GM23338 (cell line): ENCODE measurements at regions not wholly inside any gene's neighbourhood (a gene's known extent, or its start where the extent isn't known, plus 50 kb on each side); places are given as distances from the start of the nearest gene placed in this dataset.

Experiments used
- ATAC-seq: fragments of 200-7000 bp; cut with Tn5 transposase; 3 replicates; pipeline ENCODE4 v1.9.1; 2020
- DNase-seq: peaks from one replicate; pipeline ENCODE4 v3.0.0-alpha.2; 2015; ENCODE audit warnings: low spot score
- H2AFZ ChIP-seq: fragments of 200-600 bp; sonication (generic); 2 replicates; pipeline ENCODE4 v1.8.0; 2016; ENCODE audit warnings: antibody characterized with exemption, mild to moderate bottlenecking, moderate library complexity
- H3F3A ChIP-seq: fragments of 200-600 bp; sonication (generic); replicated peaks from 2 replicates; pipeline ENCODE4 v1.8.0; 2017; ENCODE audit warnings: antibody characterized with exemption, mixed run types, low read depth
- H3K27ac ChIP-seq: fragments of 200-600 bp; sonication (generic); 2 replicates; pipeline ENCODE4 v1.6.1; 2016; ENCODE audit warnings: low read depth
- H3K27me3 ChIP-seq: fragments of 200-600 bp; sonication (generic); 2 replicates; pipeline ENCODE4 v1.8.0; 2016; ENCODE audit warnings: mild to moderate bottlenecking, mixed run types, moderate library complexity; ENCODE audit not compliant: insufficient read depth
- H3K36me3 ChIP-seq: fragments of 200-600 bp; sonication (generic); 2 replicates; pipeline ENCODE4 v1.8.0; 2016; ENCODE audit warnings: mild to moderate bottlenecking; ENCODE audit not compliant: insufficient read depth
- H3K4me1 ChIP-seq: fragments of 200-600 bp; sonication (generic); 2 replicates; pipeline ENCODE4 v1.8.0; 2016; ENCODE audit warnings: mild to moderate bottlenecking, moderate library complexity; ENCODE audit not compliant: insufficient read depth
- H3K4me2 ChIP-seq: fragments of 200-600 bp; sonication (generic); 2 replicates; pipeline ENCODE4 v1.7.1; 2017; ENCODE audit warnings: mixed run types
- H3K4me3 ChIP-seq: fragments of 200-600 bp; sonication (generic); 2 replicates; pipeline ENCODE4 v1.6.1; 2016; ENCODE audit warnings: mixed run types
- H3K79me2 ChIP-seq: fragments of 200-600 bp; sonication (generic); replicated peaks from 2 replicates; pipeline ENCODE4 v1.8.0; 2017; ENCODE audit warnings: mild to moderate bottlenecking; ENCODE audit not compliant: insufficient read depth
- H3K9me2 ChIP-seq: fragments of 200-600 bp; sonication (generic); 2 replicates; pipeline ENCODE4 v1.8.0; 2017; ENCODE audit not compliant: insufficient read depth
- H4K20me1 ChIP-seq: fragments of 200-600 bp; sonication (generic); replicated peaks from 2 replicates; pipeline ENCODE4 v1.8.0; 2017; ENCODE audit warnings: mild to moderate bottlenecking; ENCODE audit not compliant: insufficient read depth
- H3K27ac Mint-ChIP-seq: 2 replicates; pipeline ENCODE4 v1.8.0; 2020; ENCODE audit warnings: inconsistent platforms, mild to moderate bottlenecking, moderate library complexity, mixed read lengths
- H3K27me3 Mint-ChIP-seq: 3 replicates; pipeline ENCODE4 v1.8.0; 2022; ENCODE audit warnings: low read depth, mild to moderate bottlenecking, moderate library complexity, mixed read lengths, inconsistent platforms; ENCODE audit not compliant: insufficient read depth, poor library complexity
- H3K36me3 Mint-ChIP-seq: 3 replicates; pipeline ENCODE4 v1.8.0; 2021; ENCODE audit warnings: low read depth, mild to moderate bottlenecking, inconsistent platforms, moderate library complexity, mixed read lengths
- H3K4me1 Mint-ChIP-seq: 3 replicates; pipeline ENCODE4 v1.8.0; 2020; ENCODE audit warnings: mild to moderate bottlenecking, inconsistent platforms, mixed read lengths
- H3K4me3 Mint-ChIP-seq: 3 replicates; pipeline ENCODE4 v1.8.0; 2021; ENCODE audit warnings: moderate library complexity, mild to moderate bottlenecking, inconsistent platforms, mixed read lengths
- H3K9me3 Mint-ChIP-seq: 3 replicates; pipeline ENCODE4 v1.8.0; 2020; ENCODE audit warnings: moderate library complexity, mild to moderate bottlenecking, inconsistent platforms, mixed read lengths
- CREB1 ChIP-seq: fragments of 250-450 bp; sonication (Bioruptor Pico); IDR thresholded peaks from 2 replicates; pipeline ENCODE4 v1.5.0; 2020; ENCODE audit warnings: low read depth, mild to moderate bottlenecking, moderate library complexity
- EZH2 ChIP-seq: fragments of 200-600 bp; sonication (generic); IDR thresholded peaks from one replicate; pipeline ENCODE4 v1.8.0; 2017; ENCODE audit warnings: antibody characterized with exemption, mild to moderate bottlenecking, low read depth; ENCODE audit not compliant: unreplicated experiment
- EZH2phosphoT487 ChIP-seq: fragments of 200-600 bp; sonication (generic); IDR thresholded peaks from one replicate; pipeline ENCODE4 v1.8.1; 2018; ENCODE audit warnings: antibody characterized with exemption; ENCODE audit not compliant: unreplicated experiment
- JUNB ChIP-seq: IDR thresholded peaks from one replicate; pipeline ENCODE4 v1.6.1; 2016; ENCODE audit warnings: antibody characterized with exemption; ENCODE audit not compliant: unreplicated experiment
- NANOG ChIP-seq: IDR thresholded peaks from 2 replicates; pipeline ENCODE4 v1.6.1; 2016; ENCODE audit warnings: antibody characterized with exemption, borderline replicate concordance
- POLR2AphosphoS5 ChIP-seq: IDR thresholded peaks from 2 replicates; pipeline ENCODE4 v1.6.1; 2016; ENCODE audit warnings: antibody characterized with exemption, low read depth
- REST ChIP-seq: IDR thresholded peaks from one replicate; pipeline ENCODE4 v1.6.1; 2018; ENCODE audit warnings: antibody characterized with exemption; ENCODE audit not compliant: unreplicated experiment
- STAT1 ChIP-seq: IDR thresholded peaks from one replicate; pipeline ENCODE4 v1.6.1; 2016; ENCODE audit warnings: antibody characterized with exemption; ENCODE audit not compliant: unreplicated experiment
- ZNF114 ChIP-seq: fragments of 250-450 bp; sonication (Bioruptor Pico); IDR thresholded peaks from 2 replicates; pipeline ENCODE4 v1.5.0; 2020; ENCODE audit warnings: mild to moderate bottlenecking, moderate library complexity
- ZNF331 ChIP-seq: fragments of 250-450 bp; sonication (Bioruptor Pico); IDR thresholded peaks from 2 replicates; pipeline ENCODE4 v1.5.0; 2020; ENCODE audit warnings: low read depth, mild to moderate bottlenecking, moderate library complexity
- TF ChIP-seq, protein P1 (sequence below): IDR thresholded peaks from 2 replicates; pipeline ENCODE4 v1.6.1; 2016; ENCODE audit warnings: antibody characterized with exemption
- TF ChIP-seq, protein P2 (sequence below): fragments of 250-450 bp; sonication (Bioruptor Pico); IDR thresholded peaks from 2 replicates; pipeline ENCODE4 v1.5.0; 2020; ENCODE audit warnings: mild to moderate bottlenecking, moderate library complexity
- TF ChIP-seq, protein P3 (sequence below), 2 experiments: fragments of 200-600 bp in 1 of 2; sonication (generic) in 1 of 2; conservative IDR thresholded peaks; 2 replicates each; pipeline versions ENCODE4 v1.5.1 to v1.6.1; 2016 to 2017; ENCODE audit warnings: antibody characterized with exemption in 2 of 2, low read depth in 2 of 2, mild to moderate bottlenecking in 2 of 2, moderate library complexity in 1 of 2

GRCh38 chr1:25062621-25063255 is 132.7 kb upstream of the RUNX3 start:
- Histone ChIP-seq H3K4me1 (no peaks in the 10 kb centered on the region; the same call in 1 of the 2 replicates), H4K20me1 (no peaks in the 10 kb centered on the region), H2AFZ (no peak overlapping the region), H3K4me3 (no peak overlapping the region), H3K4me2 (no peak overlapping the region), H3K36me3 (no peaks in the 10 kb centered on the region), H3K79me2 (no peaks in the 10 kb centered on the region), H3K27ac (no peak overlapping the region), H3K27me3 (no peaks in the 10 kb centered on the region), H3K9me2 (no peaks in the 10 kb centered on the region), H3F3A (no peaks in the 10 kb centered on the region)
- DNase-seq (no peak), ATAC-seq (no peak)
- Mint-ChIP-seq H3K4me1 (peaks cover 15% of the 10 kb centered on the region), H3K36me3 (no peaks in the 10 kb centered on the region), H3K27ac (no peak overlapping the region), H3K27me3 (peaks cover 13% of the 10 kb centered on the region), H3K9me3 (no peaks in the 10 kb centered on the region), H3K4me3 (no peak overlapping the region)
- TF ChIP-seq NANOG, result no peak
- TF ChIP-seq JUNB, result no peak
- no peak for TF ChIP-seq STAT1
- no peak for TF ChIP-seq EZH2
- TF ChIP-seq CREB1 (CRISPR knock-in tag), result no peak
- no peak for TF ChIP-seq REST
- TF ChIP-seq ZNF331 (CRISPR knock-in tag), result no peak
- TF ChIP-seq, protein P1, sequence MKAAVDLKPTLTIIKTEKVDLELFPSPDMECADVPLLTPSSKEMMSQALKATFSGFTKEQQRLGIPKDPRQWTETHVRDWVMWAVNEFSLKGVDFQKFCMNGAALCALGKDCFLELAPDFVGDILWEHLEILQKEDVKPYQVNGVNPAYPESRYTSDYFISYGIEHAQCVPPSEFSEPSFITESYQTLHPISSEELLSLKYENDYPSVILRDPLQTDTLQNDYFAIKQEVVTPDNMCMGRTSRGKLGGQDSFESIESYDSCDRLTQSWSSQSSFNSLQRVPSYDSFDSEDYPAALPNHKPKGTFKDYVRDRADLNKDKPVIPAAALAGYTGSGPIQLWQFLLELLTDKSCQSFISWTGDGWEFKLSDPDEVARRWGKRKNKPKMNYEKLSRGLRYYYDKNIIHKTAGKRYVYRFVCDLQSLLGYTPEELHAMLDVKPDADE, result no peak
- no peak for TF ChIP-seq ZNF114 (CRISPR knock-in tag)
- TF ChIP-seq, protein P2, sequence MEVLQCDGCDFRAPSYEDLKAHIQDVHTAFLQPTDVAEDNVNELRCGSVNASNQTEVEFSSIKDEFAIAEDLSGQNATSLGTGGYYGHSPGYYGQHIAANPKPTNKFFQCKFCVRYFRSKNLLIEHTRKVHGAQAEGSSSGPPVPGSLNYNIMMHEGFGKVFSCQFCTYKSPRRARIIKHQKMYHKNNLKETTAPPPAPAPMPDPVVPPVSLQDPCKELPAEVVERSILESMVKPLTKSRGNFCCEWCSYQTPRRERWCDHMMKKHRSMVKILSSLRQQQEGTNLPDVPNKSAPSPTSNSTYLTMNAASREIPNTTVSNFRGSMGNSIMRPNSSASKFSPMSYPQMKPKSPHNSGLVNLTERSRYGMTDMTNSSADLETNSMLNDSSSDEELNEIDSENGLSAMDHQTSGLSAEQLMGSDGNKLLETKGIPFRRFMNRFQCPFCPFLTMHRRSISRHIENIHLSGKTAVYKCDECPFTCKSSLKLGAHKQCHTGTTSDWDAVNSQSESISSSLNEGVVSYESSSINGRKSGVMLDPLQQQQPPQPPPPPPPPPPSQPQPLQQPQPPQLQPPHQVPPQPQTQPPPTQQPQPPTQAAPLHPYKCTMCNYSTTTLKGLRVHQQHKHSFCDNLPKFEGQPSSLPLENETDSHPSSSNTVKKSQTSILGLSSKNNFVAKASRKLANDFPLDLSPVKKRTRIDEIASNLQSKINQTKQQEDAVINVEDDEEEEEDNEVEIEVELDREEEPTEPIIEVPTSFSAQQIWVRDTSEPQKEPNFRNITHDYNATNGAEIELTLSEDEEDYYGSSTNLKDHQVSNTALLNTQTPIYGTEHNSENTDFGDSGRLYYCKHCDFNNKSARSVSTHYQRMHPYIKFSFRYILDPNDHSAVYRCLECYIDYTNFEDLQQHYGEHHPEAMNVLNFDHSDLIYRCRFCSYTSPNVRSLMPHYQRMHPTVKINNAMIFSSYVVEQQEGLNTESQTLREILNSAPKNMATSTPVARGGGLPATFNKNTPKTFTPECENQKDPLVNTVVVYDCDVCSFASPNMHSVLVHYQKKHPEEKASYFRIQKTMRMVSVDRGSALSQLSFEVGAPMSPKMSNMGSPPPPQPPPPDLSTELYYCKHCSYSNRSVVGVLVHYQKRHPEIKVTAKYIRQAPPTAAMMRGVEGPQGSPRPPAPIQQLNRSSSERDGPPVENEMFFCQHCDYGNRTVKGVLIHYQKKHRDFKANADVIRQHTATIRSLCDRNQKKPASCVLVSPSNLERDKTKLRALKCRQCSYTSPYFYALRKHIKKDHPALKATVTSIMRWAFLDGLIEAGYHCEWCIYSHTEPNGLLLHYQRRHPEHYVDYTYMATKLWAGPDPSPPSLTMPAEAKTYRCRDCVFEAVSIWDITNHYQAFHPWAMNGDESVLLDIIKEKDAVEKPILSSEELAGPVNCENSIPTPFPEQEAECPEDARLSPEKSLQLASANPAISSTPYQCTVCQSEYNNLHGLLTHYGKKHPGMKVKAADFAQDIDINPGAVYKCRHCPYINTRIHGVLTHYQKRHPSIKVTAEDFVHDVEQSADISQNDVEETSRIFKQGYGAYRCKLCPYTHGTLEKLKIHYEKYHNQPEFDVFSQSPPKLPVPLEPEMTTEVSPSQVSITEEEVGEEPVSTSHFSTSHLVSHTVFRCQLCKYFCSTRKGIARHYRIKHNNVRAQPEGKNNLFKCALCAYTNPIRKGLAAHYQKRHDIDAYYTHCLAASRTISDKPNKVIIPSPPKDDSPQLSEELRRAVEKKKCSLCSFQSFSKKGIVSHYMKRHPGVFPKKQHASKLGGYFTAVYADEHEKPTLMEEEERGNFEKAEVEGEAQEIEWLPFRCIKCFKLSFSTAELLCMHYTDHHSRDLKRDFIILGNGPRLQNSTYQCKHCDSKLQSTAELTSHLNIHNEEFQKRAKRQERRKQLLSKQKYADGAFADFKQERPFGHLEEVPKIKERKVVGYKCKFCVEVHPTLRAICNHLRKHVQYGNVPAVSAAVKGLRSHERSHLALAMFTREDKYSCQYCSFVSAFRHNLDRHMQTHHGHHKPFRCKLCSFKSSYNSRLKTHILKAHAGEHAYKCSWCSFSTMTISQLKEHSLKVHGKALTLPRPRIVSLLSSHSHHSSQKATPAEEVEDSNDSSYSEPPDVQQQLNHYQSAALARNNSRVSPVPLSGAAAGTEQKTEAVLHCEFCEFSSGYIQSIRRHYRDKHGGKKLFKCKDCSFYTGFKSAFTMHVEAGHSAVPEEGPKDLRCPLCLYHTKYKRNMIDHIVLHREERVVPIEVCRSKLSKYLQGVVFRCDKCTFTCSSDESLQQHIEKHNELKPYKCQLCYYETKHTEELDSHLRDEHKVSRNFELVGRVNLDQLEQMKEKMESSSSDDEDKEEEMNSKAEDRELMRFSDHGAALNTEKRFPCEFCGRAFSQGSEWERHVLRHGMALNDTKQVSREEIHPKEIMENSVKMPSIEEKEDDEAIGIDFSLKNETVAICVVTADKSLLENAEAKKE (CRISPR knock-in tag), result no peak
- no peak for TF ChIP-seq POLR2AphosphoS5
- no peak for TF ChIP-seq EZH2phosphoT487
- TF ChIP-seq, protein P3, sequence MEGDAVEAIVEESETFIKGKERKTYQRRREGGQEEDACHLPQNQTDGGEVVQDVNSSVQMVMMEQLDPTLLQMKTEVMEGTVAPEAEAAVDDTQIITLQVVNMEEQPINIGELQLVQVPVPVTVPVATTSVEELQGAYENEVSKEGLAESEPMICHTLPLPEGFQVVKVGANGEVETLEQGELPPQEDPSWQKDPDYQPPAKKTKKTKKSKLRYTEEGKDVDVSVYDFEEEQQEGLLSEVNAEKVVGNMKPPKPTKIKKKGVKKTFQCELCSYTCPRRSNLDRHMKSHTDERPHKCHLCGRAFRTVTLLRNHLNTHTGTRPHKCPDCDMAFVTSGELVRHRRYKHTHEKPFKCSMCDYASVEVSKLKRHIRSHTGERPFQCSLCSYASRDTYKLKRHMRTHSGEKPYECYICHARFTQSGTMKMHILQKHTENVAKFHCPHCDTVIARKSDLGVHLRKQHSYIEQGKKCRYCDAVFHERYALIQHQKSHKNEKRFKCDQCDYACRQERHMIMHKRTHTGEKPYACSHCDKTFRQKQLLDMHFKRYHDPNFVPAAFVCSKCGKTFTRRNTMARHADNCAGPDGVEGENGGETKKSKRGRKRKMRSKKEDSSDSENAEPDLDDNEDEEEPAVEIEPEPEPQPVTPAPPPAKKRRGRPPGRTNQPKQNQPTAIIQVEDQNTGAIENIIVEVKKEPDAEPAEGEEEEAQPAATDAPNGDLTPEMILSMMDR (conservative IDR thresholded peaks at IDR 0.05; ENCODE audit: low read depth in 2 of 2), result no peak
